Erythroblast (primary cell): ENCODE measurements at regions not wholly inside any gene's neighbourhood (a gene's known extent, or its start where the extent isn't known, plus 50 kb on each side); places are given as distances from the start of the nearest gene placed in this dataset.

Source experiments
- GATA1 ChIP-seq: IDR thresholded peaks from 2 replicates; pipeline ENCODE4 v1.6.1; 2011; ENCODE audit warnings: low read depth, mild to moderate bottlenecking, control low read depth, low read length, moderate library complexity
- POLR2A ChIP-seq: IDR thresholded peaks from 2 replicates; pipeline ENCODE4 v1.6.1; 2011; ENCODE audit warnings: mild to moderate bottlenecking, low read length

DNA sequence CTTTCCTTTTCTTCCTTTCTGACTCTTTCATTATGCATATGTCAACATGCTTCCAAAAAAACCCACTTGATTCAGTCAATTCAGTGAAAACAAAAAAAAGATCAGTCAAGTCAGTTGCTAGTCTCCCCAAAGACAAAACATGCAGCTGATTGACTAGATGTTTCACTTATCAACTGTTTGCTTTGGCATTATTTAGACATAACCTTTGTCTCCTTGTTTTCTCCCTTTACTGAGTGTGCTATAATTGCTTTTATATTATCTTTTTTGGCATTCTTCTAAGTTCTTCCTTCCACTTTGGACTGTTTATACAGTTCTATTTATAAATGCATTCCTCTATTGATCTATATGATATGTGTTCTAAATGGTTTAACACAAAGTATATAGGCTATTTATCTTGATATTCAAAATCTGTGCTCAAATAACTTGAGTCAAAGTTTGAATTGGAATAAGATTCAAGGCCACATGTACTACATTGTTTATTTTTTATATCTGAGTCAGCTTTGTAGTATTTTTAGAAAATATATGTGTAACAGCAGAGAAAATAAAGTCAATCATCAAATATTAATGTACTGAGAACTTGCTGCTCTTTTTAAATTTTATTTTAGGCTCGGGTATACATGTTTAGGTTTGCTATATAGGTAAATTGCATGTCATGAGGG lies 260.5 kb downstream of the CENPW start:
- no peak for TF ChIP-seq POLR2A
- TF ChIP-seq GATA1: no peak
